ENCODE measurements at regions not wholly inside any gene's neighbourhood (a gene's known extent, or its start where the extent isn't known, plus 50 kb on each side); places are given as distances from the start of the nearest gene placed in this dataset.
A peak's percentile ranks its signal among the peaks of the same experiment; 100 is the strongest.

- Histone ChIP-seq H3K36me3 (no peaks in the 10 kb centered on the region), H3K27ac (peak overlapping the region in 3 of 12 donors; percentile 27 to 91 (median 49)), H3K27me3 (peaks cover 0 to 8% (median 0%) of the 10 kb centered on the region in 9 donors), H3K4me3 (no peak overlapping the region), H3K4me1 (peaks cover 0 to 62% (median 16%) of the 10 kb centered on the region in 12 donors), H3K9me3 (no peaks in the 10 kb centered on the region)
- no peak for ATAC-seq
- WGBS, 4 donors, result 89 to 95% (median 91%) methylated on average over 8 of the region's 8 CpGs
- TF ChIP-seq CTCF (IDR thresholded peaks at IDR 0.05) (no peak), POLR2A (IDR thresholded peaks at IDR 0.05) (no peak)
- intact Hi-C loops (cut with DNase I), result no loop called here
- DNase-seq, result no peak
These were observed 86.9 kb upstream of the CTNNA1 start for GRCh38 chr5:138666226-138666742.

- no peak for DNase-seq
- no peaks in the 10 kb centered on the region for H3K9me3 ChIP-seq
- intact Hi-C loops (cut with DNase I), result no loop called here
- 86 to 94% (median 92%) methylated on average over 5 of the region's 5 CpGs for WGBS, 4 donors
- peaks cover 0 to 62% (median 16%) of the 10 kb centered on the region in 12 donors for H3K4me1 ChIP-seq
- peak overlapping the region in 1 of 12 donors; percentile 14 for H3K27ac ChIP-seq
- no peak overlapping the region for H3K4me3 ChIP-seq
- H3K27me3 ChIP-seq, result peaks cover 0 to 8% (median 0%) of the 10 kb centered on the region in 9 donors
- no peak for ATAC-seq
- no peaks in the 10 kb centered on the region for H3K36me3 ChIP-seq
- TF ChIP-seq CTCF (IDR thresholded peaks at IDR 0.05) (no peak), POLR2A (IDR thresholded peaks at IDR 0.05) (no peak)
These were observed 88.0 kb upstream of the CTNNA1 start for GRCh38 chr5:138665261-138665660.

- WGBS, 4 donors, result 77 to 78% (median 78%) methylated on average over 9 of the region's 9 CpGs
- no peak for ATAC-seq
- H3K27ac ChIP-seq, result peak overlapping the region in 1 of 12 donors; percentile 14
These were observed 88.8 kb upstream of the CTNNA1 start for GRCh38 chr5:138664276-138664943.

More at GRCh38 chr5:138664276-138664943, 88.8 kb upstream of the CTNNA1 start:
- peak in 1 of 5 donors; percentile 8 for DNase-seq
- Histone ChIP-seq H3K4me1 (peaks cover 0 to 60% (median 16%) of the 10 kb centered on the region in 12 donors), H3K27me3 (peaks cover 0 to under 1% (median 0%) of the 10 kb centered on the region in 9 donors), H3K9me3 (no peaks in the 10 kb centered on the region), H3K36me3 (no peaks in the 10 kb centered on the region), H3K4me3 (no peak overlapping the region)
- intact Hi-C loops (cut with DNase I), result loop anchor here in 1 of 10 donors (5.0 kb wide), 1 partner anchor 88 kb away; the partner anchor contains the start of gene CTNNA1
- no peak for TF ChIP-seq POLR2A (IDR thresholded peaks at IDR 0.05)
- TF ChIP-seq CTCF (IDR thresholded peaks at IDR 0.05), result no peak
